Renal cortex interstitium (tissue), 11 donors: ENCODE measurements at regions not wholly inside any gene's neighbourhood (a gene's known extent, or its start where the extent isn't known, plus 50 kb on each side); places are given as distances from the start of the nearest gene placed in this dataset.

Experiments
- DNase-seq, 11 donors: peaks; one replicate each; pipeline ENCODE4 v3.0.0-alpha.2; 2013; ENCODE audit warnings: low read depth in 9 of 11, low spot score in 4 of 11; ENCODE audit errors: extremely low read depth in 1 of 11

GRCh38 chr18:55096263-55096951 lies 137.1 kb upstream of the CCDC68 start:
- DNase-seq: no peak

DNA sequence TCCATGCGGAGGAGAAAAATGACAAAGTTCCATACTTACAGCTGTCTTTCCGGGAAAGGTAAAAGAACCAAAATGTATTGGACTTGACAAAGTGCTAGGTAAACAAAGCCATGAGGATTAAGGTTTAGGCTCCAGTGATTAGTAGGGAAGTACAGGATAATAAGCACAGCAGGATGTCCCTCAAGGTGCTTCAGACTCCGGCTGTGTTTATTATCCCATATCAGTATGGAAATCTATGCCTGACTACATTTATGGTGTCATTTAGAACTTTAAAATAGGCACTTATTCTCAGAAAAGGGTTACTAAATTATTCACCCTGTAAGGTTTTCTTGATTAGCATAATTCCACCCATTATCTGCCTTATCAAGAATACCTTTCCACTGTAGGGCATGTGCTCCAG lies 136.3 kb upstream of the CCDC68 start:
- no peak for DNase-seq

DNA sequence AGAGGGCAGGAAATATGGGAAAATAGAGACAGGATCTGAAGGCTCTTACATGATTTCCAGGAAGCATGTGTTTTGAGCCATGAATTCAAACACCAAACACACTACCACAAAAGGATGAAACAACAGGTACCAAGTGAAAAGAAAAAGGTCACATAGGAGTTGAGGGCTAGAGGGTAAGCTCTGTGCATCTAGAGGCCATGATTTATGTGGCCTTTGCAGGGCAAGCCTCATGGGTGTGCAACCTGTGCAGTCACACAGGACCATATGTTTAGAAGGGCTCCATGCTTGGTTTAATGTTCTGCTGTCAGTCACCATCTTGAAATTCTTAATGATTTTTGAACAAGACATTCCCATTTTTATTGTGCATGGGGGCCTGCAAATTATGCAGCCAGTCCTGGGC lies 134.5 kb upstream of the CCDC68 start:
- no peak for DNase-seq

- DNase-seq: no peak
Measured at GRCh38 chr18:55093295-55093694, 134.0 kb upstream of the CCDC68 start.

GRCh38 chr18:55092166-55092565 lies 132.9 kb upstream of the CCDC68 start:
- no peak for DNase-seq

DNA sequence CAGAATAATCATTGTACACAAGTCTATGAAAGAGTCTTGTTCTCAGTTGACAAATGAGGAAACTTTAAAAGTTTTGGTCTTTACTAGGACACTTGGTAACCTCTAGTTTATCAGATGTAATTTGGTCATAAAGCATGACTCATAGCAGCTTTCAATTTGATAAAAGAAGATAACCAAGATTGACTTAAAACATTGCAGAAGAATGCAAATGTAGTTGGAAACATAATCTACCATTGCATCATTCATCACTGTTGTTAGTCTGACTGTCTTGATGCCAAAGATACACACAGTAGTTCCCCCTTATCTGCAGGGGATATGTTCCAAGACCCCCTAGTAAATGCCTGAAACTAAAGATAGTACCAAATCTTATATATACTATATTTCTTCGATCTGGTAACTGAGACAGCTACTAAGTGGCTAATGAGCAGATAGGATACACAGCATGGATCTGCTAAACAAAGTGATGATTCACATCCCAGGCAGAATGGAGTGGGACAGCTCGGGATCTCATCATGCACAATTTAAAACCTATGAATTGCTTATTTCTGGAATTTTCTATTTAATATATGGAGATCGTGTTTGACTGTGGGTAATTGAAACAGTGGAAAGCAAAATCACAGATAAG lies 131.4 kb upstream of the CCDC68 start:
- no peak for DNase-seq

DNA sequence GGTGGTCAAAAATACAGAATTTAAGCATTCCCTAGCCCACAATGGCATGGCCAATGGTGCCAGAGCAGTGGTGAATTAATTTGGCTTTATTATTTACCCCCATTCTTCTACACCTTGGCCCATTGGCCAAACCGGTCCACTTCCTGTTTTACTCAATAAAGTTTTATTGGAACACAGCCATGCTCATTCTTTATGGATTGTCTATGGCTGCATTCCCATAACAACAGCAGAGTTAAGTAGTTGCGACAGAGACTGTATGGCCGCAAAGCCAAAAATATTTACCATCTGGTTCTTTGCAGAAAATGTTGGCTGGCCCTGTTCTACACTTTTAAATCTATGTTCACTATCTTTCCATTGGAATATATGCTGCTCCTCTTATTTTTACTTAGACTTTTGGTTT lies 130.3 kb upstream of the CCDC68 start:
- DNase-seq: no peak

DNA sequence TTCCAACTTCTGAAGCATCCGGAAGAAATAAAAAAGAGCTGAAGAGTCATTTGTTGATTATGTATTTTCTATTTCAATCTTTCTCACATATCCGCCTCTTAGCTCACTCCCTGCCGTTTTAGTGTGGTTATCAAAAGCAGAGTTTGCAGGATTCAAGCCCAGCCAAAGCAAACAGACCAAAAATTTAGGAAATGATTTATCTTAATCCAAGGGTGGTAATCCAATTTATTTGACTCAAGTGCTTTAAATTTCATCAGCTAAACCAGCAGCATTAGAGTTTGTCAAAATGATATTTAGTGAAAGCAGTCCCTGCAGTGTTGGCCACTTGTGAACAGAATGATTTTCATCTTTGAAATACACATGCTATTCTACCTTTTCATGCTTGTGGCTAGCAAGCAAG lies 129.3 kb upstream of the CCDC68 start:
- DNase-seq: no peak

- DNase-seq: no peak
Measured at GRCh38 chr18:55088000-55088401, 128.7 kb upstream of the CCDC68 start.

DNA sequence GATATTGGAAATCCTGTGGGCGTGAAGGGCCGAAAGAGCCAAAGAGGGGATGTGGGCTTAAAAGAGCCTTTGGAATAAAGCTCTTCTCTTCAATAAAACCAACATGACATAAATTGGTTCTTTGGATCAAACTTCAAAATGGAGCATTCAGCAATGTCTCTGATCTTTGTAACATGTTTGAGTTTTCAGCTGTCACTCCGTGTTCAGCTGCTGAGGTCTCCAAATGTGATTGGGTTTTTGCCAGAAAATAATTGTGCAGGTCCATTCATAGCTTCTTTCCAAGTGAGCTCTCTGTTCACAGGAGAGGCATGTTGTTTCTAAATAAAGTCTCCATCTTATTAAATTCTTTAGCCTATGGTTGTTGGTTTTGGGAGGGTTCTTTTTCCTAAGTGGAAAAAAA lies 127.6 kb upstream of the CCDC68 start:
- DNase-seq: no peak

DNA sequence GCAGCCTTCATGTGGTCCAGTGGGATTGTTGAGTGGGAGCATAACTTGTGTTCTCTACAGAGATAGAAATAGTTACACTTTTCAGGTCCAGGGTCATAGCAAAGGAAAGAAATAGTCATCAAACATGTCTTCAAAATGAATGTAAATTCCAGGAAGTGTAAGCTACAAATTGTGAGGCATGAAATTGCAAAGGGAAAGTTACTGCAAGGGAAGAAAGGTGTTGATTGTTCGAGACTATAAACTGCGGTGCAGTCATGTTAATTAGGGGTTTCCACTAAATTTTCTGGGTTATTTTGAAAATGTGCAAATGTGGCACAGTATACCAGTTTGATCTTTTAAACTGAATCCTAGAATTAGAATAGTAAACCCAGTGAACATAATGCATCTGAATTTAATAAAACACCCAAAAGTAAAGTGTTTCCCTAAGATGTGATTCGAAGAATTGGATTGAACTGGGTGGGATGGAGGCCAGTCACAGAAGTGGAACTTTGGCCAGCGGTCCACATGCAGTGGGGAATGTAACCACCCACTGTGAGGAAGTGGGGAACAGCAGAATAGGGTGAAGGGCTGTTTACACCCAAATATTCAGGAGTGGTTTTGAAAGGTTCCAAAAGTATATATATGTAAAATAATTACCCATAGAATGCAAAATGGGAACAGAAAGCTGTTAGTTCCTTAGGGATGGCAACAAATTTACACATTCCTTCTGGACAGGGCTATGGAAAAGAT lies 126.5 kb upstream of the CCDC68 start:
- DNase-seq: no peak

DNA sequence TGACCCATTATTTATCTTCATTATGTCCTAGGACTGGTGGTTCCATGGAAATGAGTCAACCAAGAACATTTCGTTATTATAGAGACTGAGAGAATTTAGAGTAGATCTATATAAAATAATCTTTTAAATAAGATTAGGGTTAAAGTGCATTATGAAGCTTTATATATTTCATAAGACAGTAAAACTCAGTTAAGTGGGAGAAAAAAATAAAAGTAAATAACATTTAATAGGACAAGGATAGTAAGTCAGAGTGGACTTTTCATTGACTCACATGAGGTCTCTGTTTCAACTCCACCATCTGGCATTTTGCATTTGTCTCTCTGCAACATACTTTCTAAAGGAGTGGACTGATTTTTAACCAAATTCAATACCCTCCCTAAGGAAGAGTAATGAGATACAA lies 125.3 kb upstream of the CCDC68 start:
- DNase-seq: no peak

DNA sequence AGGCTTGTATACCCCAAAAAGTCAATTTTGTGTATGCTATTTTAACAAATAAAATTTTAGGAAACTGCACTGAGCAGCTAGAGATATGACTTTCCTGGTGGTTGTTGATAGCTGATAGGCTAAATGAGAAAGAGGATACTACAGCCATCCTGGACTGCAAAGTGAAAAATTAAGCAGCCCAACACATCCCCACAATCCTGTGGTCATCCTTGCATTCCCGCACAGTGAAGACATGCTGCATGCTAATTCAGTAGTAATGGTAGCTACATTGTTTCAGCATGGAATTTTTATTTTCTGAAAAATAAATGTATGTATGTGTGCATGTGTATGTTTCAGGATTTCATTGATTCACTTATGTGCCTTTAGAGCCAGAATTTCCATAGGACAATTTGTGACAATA lies 124.2 kb upstream of the CCDC68 start:
- DNase-seq: no peak

GRCh38 chr18:55079481-55080355 lies 120.5 kb upstream of the CCDC68 start:
- no peak for DNase-seq

GRCh38 chr18:55079067-55079466 lies 119.8 kb upstream of the CCDC68 start:
- DNase-seq: no peak

DNA sequence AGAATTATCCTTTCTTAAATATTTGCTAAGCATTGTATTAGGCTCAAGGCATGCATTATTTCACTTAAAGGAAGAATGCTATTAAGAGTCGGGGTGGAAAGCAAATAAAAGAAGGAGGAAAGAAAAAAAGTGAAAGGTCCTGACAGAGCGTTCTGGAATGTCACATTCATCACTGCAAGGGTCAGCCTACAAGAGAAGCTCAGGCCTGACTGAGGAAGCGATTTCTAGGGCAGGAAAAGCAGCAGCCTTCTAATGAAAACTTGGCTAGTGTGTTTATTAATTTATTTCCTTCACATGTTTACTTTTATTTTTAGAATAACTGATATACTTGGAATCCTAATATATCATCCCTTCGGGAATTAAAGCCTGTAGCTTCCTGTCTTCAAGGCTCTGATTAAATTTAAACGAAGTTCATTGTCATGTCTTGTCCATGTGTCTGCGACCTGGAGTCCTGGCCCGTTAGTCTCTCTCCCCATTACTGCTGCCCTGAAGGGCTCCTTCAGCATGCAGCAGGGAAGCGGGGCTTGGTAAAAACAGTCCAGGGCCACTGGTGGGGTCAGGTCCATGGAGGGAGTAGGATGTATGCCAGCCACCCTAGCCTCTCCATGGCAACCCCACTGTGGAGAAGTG lies 119.2 kb upstream of the CCDC68 start:
- peak in 3 of 11 donors; percentile 37 to 56 (median 38) for DNase-seq

DNA sequence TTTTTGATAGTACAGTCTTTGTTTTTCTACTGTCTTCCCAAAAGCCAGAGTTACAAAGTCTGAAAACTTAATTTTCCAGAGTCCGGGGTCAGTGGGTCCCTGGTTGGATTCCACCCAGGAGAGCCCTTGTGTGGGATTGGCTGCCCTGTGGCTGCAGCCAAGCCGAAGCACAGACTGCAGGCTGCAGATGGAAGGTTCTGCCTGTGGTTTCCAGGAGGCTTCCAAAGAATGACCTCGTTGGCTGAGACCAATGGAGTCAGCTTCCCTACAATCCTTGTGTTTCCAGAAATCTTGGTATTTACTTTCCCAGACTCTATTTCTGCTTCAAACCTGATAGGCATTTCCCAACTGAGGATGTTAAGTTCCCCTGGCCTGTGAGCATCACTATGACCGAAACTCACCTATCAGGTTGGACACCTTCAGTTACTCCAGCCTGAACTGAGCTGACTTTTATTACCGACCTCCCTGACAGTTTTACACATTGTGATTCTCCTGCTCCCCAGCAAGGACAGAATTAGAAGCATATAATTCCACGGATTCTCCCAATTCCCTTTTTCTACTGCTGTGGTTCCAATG lies 117.5 kb upstream of the CCDC68 start:
- DNase-seq: no peak

- DNase-seq: no peak
Measured at GRCh38 chr18:55073834-55074233, 114.6 kb upstream of the CCDC68 start.

DNA sequence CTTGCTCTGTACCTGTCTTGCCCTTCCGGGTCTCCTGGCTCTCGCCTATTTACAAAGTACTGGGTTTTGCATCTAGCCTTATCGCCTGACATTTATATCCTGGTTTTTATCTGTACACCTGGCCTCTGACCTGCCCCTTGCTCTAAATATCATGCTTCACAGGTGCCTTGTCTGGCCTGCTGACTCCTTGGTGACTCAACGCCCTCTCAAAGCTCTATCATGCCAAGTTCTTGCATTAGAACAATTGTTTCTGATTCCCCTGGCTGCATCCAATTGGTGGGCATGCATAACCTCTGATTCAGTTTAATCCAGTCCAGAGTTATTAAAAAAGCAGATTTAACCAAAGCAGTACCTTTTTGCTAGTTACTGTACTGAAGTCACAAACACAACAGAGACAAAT lies 113.9 kb upstream of the CCDC68 start:
- DNase-seq: no peak
